ENCODE measurements at regions not wholly inside any gene's neighbourhood (a gene's known extent, or its start where the extent isn't known, plus 50 kb on each side); places are given as distances from the start of the nearest gene placed in this dataset.

- Histone ChIP-seq H3K4me3 (no peak overlapping the region), H3K27me3 (replicated peaks; ENCODE audit: insufficient read depth) (peaks cover 6% of the 10 kb centered on the region; the same call in 1 of the 2 replicates), H3K79me2 (ENCODE audit: insufficient read depth) (no peaks in the 10 kb centered on the region), H3F3A (ENCODE audit: insufficient read depth) (no peaks in the 10 kb centered on the region), H3K4me1 (ENCODE audit: insufficient read depth) (no peaks in the 10 kb centered on the region), H3K27ac (no peak overlapping the region), H2AFZ (no peak overlapping the region), H3K36me3 (ENCODE audit: low read depth) (no peaks in the 10 kb centered on the region), H4K20me1 (ENCODE audit: insufficient read depth) (no peaks in the 10 kb centered on the region), H3K9ac (no peak overlapping the region), H3K9me3 (ENCODE audit: low read depth) (no peaks in the 10 kb centered on the region), H3K9me2 (ENCODE audit: insufficient read depth) (no peaks in the 10 kb centered on the region), H3K4me2 (ENCODE audit: unreplicated experiment) (no peak overlapping the region)
- TF ChIP-seq EZH2 (IDR thresholded peaks at IDR 0.05; ENCODE audit: insufficient read depth, poor library complexity, severe bottlenecking) = no peak
- TF ChIP-seq EZH2phosphoT487 (IDR thresholded peaks at IDR 0.05; ENCODE audit: insufficient read depth, low read depth) = no peak
- WGBS, 2 experiments (ENCODE audit: low coverage in 1 of 2, low lambda C conversion rate in 2 of 2, missing lambda C conversion rate in 2 of 2) = 35 to 46% methylated on average over 3 of the region's 3 CpGs
- DNase-seq = peak; percentile 52
- in situ Hi-C loops (cut with MboI) = loop anchor here (10.0 kb wide), 1 partner anchor 333 kb away; no protein-coding TSS in a partner anchor
These were observed 415.8 kb upstream of the GOLIM4 start for GRCh38 chr3:168511428-168512014.

GRCh38 chr3:168506589-168506988 lies 410.9 kb upstream of the GOLIM4 start:
- no peaks in the 10 kb centered on the region for H3F3A ChIP-seq (ENCODE audit: insufficient read depth)
- no peaks in the 10 kb centered on the region for H3K36me3 ChIP-seq (ENCODE audit: low read depth)
- H2AFZ ChIP-seq = no peak overlapping the region
- in situ Hi-C loops (cut with MboI) = no loop called here
- WGBS, 2 experiments (ENCODE audit: low coverage in 1 of 2, low lambda C conversion rate in 2 of 2, missing lambda C conversion rate in 2 of 2) = 19% methylated on average over 1 of the region's 1 CpG; no CpG with 5 or more reads in 1 of the 2 experiments
- DNase-seq = no peak
- H3K9me2 ChIP-seq (ENCODE audit: insufficient read depth) = no peaks in the 10 kb centered on the region
- no peak for TF ChIP-seq EZH2phosphoT487 (IDR thresholded peaks at IDR 0.05; ENCODE audit: insufficient read depth, low read depth)
- TF ChIP-seq EZH2 (IDR thresholded peaks at IDR 0.05; ENCODE audit: insufficient read depth, poor library complexity, severe bottlenecking) = no peak
- no peak overlapping the region for H3K27ac ChIP-seq
- H3K4me1 ChIP-seq (ENCODE audit: insufficient read depth) = no peaks in the 10 kb centered on the region
- H3K4me3 ChIP-seq = no peak overlapping the region
- no peaks in the 10 kb centered on the region for H3K9me3 ChIP-seq (ENCODE audit: low read depth)
- H3K9ac ChIP-seq = no peak overlapping the region
- no peak overlapping the region for H3K4me2 ChIP-seq (ENCODE audit: unreplicated experiment)
- H3K79me2 ChIP-seq (ENCODE audit: insufficient read depth) = no peaks in the 10 kb centered on the region
- no peaks in the 10 kb centered on the region for H4K20me1 ChIP-seq (ENCODE audit: insufficient read depth)
- peaks cover 9% of the 10 kb centered on the region; the same call in 1 of the 2 replicates for H3K27me3 ChIP-seq (replicated peaks; ENCODE audit: insufficient read depth)

GRCh38 chr3:168501570-168501969 lies 405.8 kb upstream of the GOLIM4 start:
- Histone ChIP-seq H3K4me1 (ENCODE audit: insufficient read depth) (no peaks in the 10 kb centered on the region), H3F3A (ENCODE audit: insufficient read depth) (no peaks in the 10 kb centered on the region), H3K9me3 (ENCODE audit: low read depth) (no peaks in the 10 kb centered on the region), H4K20me1 (ENCODE audit: insufficient read depth) (no peaks in the 10 kb centered on the region), H3K4me2 (ENCODE audit: unreplicated experiment) (no peak overlapping the region), H3K79me2 (ENCODE audit: insufficient read depth) (no peaks in the 10 kb centered on the region), H3K4me3 (no peak overlapping the region), H2AFZ (no peak overlapping the region), H3K9ac (no peak overlapping the region), H3K27me3 (replicated peaks; ENCODE audit: insufficient read depth) (0 out of 2 replicates have a peak, but pooled peaks cover 8% of the 10 kb centered on the region), H3K27ac (no peak overlapping the region), H3K36me3 (ENCODE audit: low read depth) (no peaks in the 10 kb centered on the region), H3K9me2 (ENCODE audit: insufficient read depth) (no peaks in the 10 kb centered on the region)
- DNase-seq = no peak
- 33 to 54% methylated on average over 1 of the region's 1 CpG for WGBS, 2 experiments (ENCODE audit: low coverage in 1 of 2, low lambda C conversion rate in 2 of 2, missing lambda C conversion rate in 2 of 2)
- in situ Hi-C loops (cut with MboI) = no loop called here
- TF ChIP-seq EZH2phosphoT487 (IDR thresholded peaks at IDR 0.05; ENCODE audit: insufficient read depth, low read depth) = no peak
- TF ChIP-seq EZH2 (IDR thresholded peaks at IDR 0.05; ENCODE audit: insufficient read depth, poor library complexity, severe bottlenecking) = no peak

- no peaks in the 10 kb centered on the region for H4K20me1 ChIP-seq (ENCODE audit: insufficient read depth)
- H3K9me3 ChIP-seq (ENCODE audit: low read depth) = no peaks in the 10 kb centered on the region
- in situ Hi-C loops (cut with MboI) = no loop called here
- no peak for TF ChIP-seq EZH2 (IDR thresholded peaks at IDR 0.05; ENCODE audit: insufficient read depth, poor library complexity, severe bottlenecking)
- H3K4me3 ChIP-seq = no peak overlapping the region
- no peak overlapping the region for H2AFZ ChIP-seq
- no peak for DNase-seq
- H3K36me3 ChIP-seq (ENCODE audit: low read depth) = no peaks in the 10 kb centered on the region
- H3K79me2 ChIP-seq (ENCODE audit: insufficient read depth) = no peaks in the 10 kb centered on the region
- 0 out of 2 replicates have a peak, but pooled peaks cover 8% of the 10 kb centered on the region for H3K27me3 ChIP-seq (replicated peaks; ENCODE audit: insufficient read depth)
- no peaks in the 10 kb centered on the region for H3K4me1 ChIP-seq (ENCODE audit: insufficient read depth)
- no peak overlapping the region for H3K27ac ChIP-seq
- no peaks in the 10 kb centered on the region for H3K9me2 ChIP-seq (ENCODE audit: insufficient read depth)
- H3K9ac ChIP-seq = no peak overlapping the region
- H3K4me2 ChIP-seq (ENCODE audit: unreplicated experiment) = no peak overlapping the region
- no peaks in the 10 kb centered on the region for H3F3A ChIP-seq (ENCODE audit: insufficient read depth)
These were observed 402.5 kb upstream of the GOLIM4 start for GRCh38 chr3:168498194-168498593.

- H3K4me1 ChIP-seq (ENCODE audit: insufficient read depth) = no peaks in the 10 kb centered on the region
- no peak overlapping the region for H3K4me2 ChIP-seq (ENCODE audit: unreplicated experiment)
- in situ Hi-C loops (cut with MboI) = no loop called here
- WGBS, 2 experiments (ENCODE audit: low coverage in 1 of 2, low lambda C conversion rate in 2 of 2, missing lambda C conversion rate in 2 of 2) = 37 to 40% methylated on average over 2 of the region's 2 CpGs
- no peaks in the 10 kb centered on the region for H3K9me3 ChIP-seq (ENCODE audit: low read depth)
- 0 out of 2 replicates have a peak, but pooled peaks cover 8% of the 10 kb centered on the region for H3K27me3 ChIP-seq (replicated peaks; ENCODE audit: insufficient read depth)
- H3K79me2 ChIP-seq (ENCODE audit: insufficient read depth) = no peaks in the 10 kb centered on the region
- H3K27ac ChIP-seq = no peak overlapping the region
- no peaks in the 10 kb centered on the region for H4K20me1 ChIP-seq (ENCODE audit: insufficient read depth)
- no peak for TF ChIP-seq EZH2phosphoT487 (IDR thresholded peaks at IDR 0.05; ENCODE audit: insufficient read depth, low read depth)
- TF ChIP-seq EZH2 (IDR thresholded peaks at IDR 0.05; ENCODE audit: insufficient read depth, poor library complexity, severe bottlenecking) = no peak
- H3F3A ChIP-seq (ENCODE audit: insufficient read depth) = no peaks in the 10 kb centered on the region
- no peak overlapping the region for H3K4me3 ChIP-seq
- DNase-seq = no peak
- H3K36me3 ChIP-seq (ENCODE audit: low read depth) = no peaks in the 10 kb centered on the region
- H2AFZ ChIP-seq = no peak overlapping the region
- no peak overlapping the region for H3K9ac ChIP-seq
- H3K9me2 ChIP-seq (ENCODE audit: insufficient read depth) = no peaks in the 10 kb centered on the region
These were observed 402.0 kb upstream of the GOLIM4 start for GRCh38 chr3:168497741-168498140.

Data from GM23248 (cell line).